GM12874 (cell line): ENCODE measurements at regions not wholly inside any gene's neighbourhood (a gene's known extent, or its start where the extent isn't known, plus 50 kb on each side); places are given as distances from the start of the nearest gene placed in this dataset.

Experiments
- TF ChIP-seq, protein P1 (sequence below): IDR thresholded peaks from 2 replicates; pipeline ENCODE4 v1.5.1; 2011; ENCODE audit warnings: low read depth, mild to moderate bottlenecking, control low read depth, low read length, moderate library complexity; ENCODE audit not compliant: insufficient read depth

- TF ChIP-seq, protein P1, sequence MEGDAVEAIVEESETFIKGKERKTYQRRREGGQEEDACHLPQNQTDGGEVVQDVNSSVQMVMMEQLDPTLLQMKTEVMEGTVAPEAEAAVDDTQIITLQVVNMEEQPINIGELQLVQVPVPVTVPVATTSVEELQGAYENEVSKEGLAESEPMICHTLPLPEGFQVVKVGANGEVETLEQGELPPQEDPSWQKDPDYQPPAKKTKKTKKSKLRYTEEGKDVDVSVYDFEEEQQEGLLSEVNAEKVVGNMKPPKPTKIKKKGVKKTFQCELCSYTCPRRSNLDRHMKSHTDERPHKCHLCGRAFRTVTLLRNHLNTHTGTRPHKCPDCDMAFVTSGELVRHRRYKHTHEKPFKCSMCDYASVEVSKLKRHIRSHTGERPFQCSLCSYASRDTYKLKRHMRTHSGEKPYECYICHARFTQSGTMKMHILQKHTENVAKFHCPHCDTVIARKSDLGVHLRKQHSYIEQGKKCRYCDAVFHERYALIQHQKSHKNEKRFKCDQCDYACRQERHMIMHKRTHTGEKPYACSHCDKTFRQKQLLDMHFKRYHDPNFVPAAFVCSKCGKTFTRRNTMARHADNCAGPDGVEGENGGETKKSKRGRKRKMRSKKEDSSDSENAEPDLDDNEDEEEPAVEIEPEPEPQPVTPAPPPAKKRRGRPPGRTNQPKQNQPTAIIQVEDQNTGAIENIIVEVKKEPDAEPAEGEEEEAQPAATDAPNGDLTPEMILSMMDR: no peak
These were observed 52.2 kb upstream of the C10orf90 start for GRCh38 chr10:126722726-126723125.

- TF ChIP-seq, protein P1: no peak
These were observed 52.7 kb upstream of the C10orf90 start for GRCh38 chr10:126723226-126723625.

DNA sequence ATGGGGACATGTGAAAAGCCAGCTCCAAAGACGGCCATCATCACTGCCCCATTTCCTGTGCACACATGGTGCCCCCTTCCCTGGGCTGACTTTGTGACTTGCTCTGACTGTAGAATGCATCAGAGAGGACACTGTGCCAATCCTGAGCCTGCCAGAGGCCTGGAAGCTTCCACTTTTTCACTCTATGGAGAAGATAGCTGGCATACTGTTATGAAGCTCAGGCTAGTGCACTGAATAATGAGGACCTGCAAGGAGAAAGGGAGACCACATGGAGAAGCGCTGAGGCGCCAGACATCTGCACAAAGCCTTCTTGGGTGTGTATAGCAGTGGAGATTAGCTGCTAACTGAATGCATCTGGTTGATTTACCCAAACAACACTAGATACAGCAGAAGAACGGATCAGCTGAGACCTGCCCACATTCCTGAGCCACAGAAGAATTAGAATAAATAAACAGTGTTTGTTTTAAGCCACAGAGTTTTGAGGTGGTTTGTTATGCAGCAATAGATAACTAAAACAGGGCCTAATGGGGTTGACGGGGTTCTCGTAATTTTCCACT lies 58.9 kb upstream of the C10orf90 start:
- TF ChIP-seq, protein P1: no peak

GRCh38 chr10:126730856-126731609 lies 60.5 kb upstream of the C10orf90 start:
- TF ChIP-seq, protein P1: no peak

DNA sequence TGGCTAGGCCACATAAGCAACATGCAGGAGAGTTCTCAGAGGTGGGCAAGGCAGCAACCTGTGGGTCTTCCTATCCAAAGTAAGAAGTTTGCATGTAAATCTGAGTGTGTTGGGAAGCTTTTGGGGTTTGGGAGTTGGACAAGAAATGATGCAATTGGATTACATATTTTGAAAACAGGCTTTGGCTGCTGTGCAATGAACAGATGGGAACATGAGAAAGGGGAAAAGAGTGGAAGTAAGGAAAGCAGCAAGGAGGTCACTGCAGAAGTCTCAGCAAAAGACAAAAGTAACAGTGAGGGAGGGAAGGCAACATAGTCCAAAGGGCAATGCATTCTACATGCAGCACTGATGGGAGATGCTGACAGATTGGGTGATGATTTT lies 61.1 kb upstream of the C10orf90 start:
- TF ChIP-seq, protein P1: no peak

- TF ChIP-seq, protein P1: no peak
These were observed 61.8 kb upstream of the C10orf90 start for GRCh38 chr10:126732308-126732707.

DNA sequence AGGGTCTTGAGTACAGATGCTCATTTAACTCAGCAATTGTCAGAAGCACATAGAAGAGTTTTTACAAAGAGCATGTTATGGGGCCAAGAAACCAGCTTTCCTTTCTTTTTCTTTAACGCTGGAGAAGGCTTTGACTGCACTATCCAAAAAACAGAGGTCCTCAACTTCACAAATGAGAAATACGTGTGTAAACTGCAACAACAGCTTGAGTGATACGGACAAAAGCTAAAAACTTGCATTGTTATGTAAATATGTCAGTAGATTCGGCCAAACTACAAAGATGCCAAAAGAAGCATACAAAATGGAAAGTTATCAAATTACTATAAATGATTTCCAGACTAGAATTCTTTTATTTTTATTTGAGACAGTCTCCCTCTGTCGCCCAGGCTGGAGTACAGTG lies 62.4 kb upstream of the C10orf90 start:
- TF ChIP-seq, protein P1: no peak
